SK-N-SH treated with all-trans-retinoic acid at 6 μM for 48 hours (cell line): ENCODE measurements at regions not wholly inside any gene's neighbourhood (a gene's known extent, or its start where the extent isn't known, plus 50 kb on each side); places are given as distances from the start of the nearest gene placed in this dataset.

Source experiments
- ATAC-seq: fragments of 200-7000 bp; cut with Tn5 transposase; 3 replicates; pipeline ENCODE4 v1.9.1; 2020; ENCODE audit warnings: mild to moderate bottlenecking, moderate library complexity
- ARNTL ChIP-seq: fragments of 450-650 bp; formaldehyde crosslinking; IDR thresholded peaks from 2 replicates; pipeline ENCODE4 v1.5.0; 2020; ENCODE audit warnings: low read depth, mild to moderate bottlenecking, moderate library complexity, borderline replicate concordance
- BACH2 ChIP-seq: fragments of 250-450 bp; sonication (Bioruptor Pico); IDR thresholded peaks from 2 replicates; pipeline ENCODE4 v1.9.0; 2021; ENCODE audit warnings: mild to moderate bottlenecking, borderline replicate concordance
- CREB5 ChIP-seq: fragments of 250-450 bp; sonication (Bioruptor Pico); IDR thresholded peaks from 2 replicates; pipeline ENCODE4 v1.5.1; 2020; ENCODE audit warnings: low read depth, mild to moderate bottlenecking, moderate library complexity
- CSDC2 ChIP-seq: fragments of 250-450 bp; sonication (Bioruptor Pico); IDR thresholded peaks from 2 replicates; pipeline ENCODE4 v1.5.0; 2020; ENCODE audit warnings: mild to moderate bottlenecking, moderate library complexity
- CSRNP3 ChIP-seq: fragments of 250-450 bp; sonication (Bioruptor Pico); IDR thresholded peaks from 2 replicates; pipeline ENCODE4 v1.5.1; 2021; ENCODE audit warnings: mild to moderate bottlenecking, moderate library complexity
- ESRRG ChIP-seq: fragments of 250-450 bp; sonication (Bioruptor Pico); IDR thresholded peaks from 2 replicates; pipeline ENCODE4 v1.6.1; 2021; ENCODE audit warnings: mild to moderate bottlenecking
- GLIS3 ChIP-seq: fragments of 250-450 bp; sonication (Bioruptor Pico); IDR thresholded peaks from 2 replicates; pipeline ENCODE4 v1.5.0; 2020; ENCODE audit warnings: mild to moderate bottlenecking, moderate library complexity
- ISL1 ChIP-seq: fragments of 250-450 bp; sonication (Bioruptor Pico); IDR thresholded peaks from 2 replicates; pipeline ENCODE4 v2.1.2; 2022; ENCODE audit warnings: mild to moderate bottlenecking, moderate library complexity
- OSR1 ChIP-seq: fragments of 250-450 bp; sonication (Bioruptor Pico); IDR thresholded peaks from 2 replicates; pipeline ENCODE4 v1.8.0; 2022; ENCODE audit warnings: moderate library complexity, mild to moderate bottlenecking, inconsistent platforms
- PATZ1 ChIP-seq: fragments of 250-450 bp; sonication (Bioruptor Pico); IDR thresholded peaks from 2 replicates; pipeline ENCODE4 v1.8.0; 2020; ENCODE audit warnings: mild to moderate bottlenecking, moderate library complexity, borderline replicate concordance
- POU6F1 ChIP-seq: fragments of 250-450 bp; sonication (Bioruptor Pico); IDR thresholded peaks from 2 replicates; pipeline ENCODE4 v1.8.0; 2021; ENCODE audit warnings: low read depth, mild to moderate bottlenecking, moderate library complexity, borderline replicate concordance
- RARB ChIP-seq: fragments of 250-450 bp; sonication (Bioruptor Pico); IDR thresholded peaks from 2 replicates; pipeline ENCODE4 v1.8.0; 2021; ENCODE audit warnings: mild to moderate bottlenecking, moderate library complexity
- SNAI2 ChIP-seq: fragments of 250-450 bp; sonication (Bioruptor Pico); IDR thresholded peaks from 2 replicates; pipeline ENCODE4 v1.5.0; 2020; ENCODE audit warnings: mild to moderate bottlenecking, moderate library complexity
- TCF4 ChIP-seq: fragments of 250-450 bp; sonication (Bioruptor Pico); IDR thresholded peaks from 2 replicates; pipeline ENCODE4 v1.8.0; 2021; ENCODE audit warnings: mild to moderate bottlenecking, moderate library complexity, borderline replicate concordance
- TSHZ2 ChIP-seq: fragments of 250-450 bp; sonication (Bioruptor Pico); IDR thresholded peaks from 2 replicates; pipeline ENCODE4 v1.5.0; 2020; ENCODE audit warnings: mild to moderate bottlenecking, moderate library complexity
- ZC3H10 ChIP-seq: fragments of 250-450 bp; sonication (Bioruptor Pico); IDR thresholded peaks from 2 replicates; pipeline ENCODE4 v1.5.1; 2021; ENCODE audit warnings: mild to moderate bottlenecking, moderate library complexity
- ZFP3 ChIP-seq: fragments of 250-450 bp; sonication (Bioruptor Pico); IDR thresholded peaks from 2 replicates; pipeline ENCODE4 v1.5.0; 2020; ENCODE audit warnings: mild to moderate bottlenecking, moderate library complexity
- ZFP30 ChIP-seq: fragments of 450-650 bp; formaldehyde crosslinking; IDR thresholded peaks from 2 replicates; pipeline ENCODE4 v1.5.0; 2022; ENCODE audit warnings: mild to moderate bottlenecking, moderate library complexity
- ZNF565 ChIP-seq: fragments of 450-650 bp; formaldehyde crosslinking; conservative IDR thresholded peaks from 2 replicates; pipeline ENCODE4 v1.5.0; 2020; ENCODE audit warnings: low read depth, mild to moderate bottlenecking, moderate library complexity
- ZNF70 ChIP-seq: fragments of 450-650 bp; formaldehyde crosslinking; IDR thresholded peaks from 2 replicates; pipeline ENCODE4 v1.5.0; 2020; ENCODE audit warnings: mild to moderate bottlenecking, moderate library complexity
- ZNF8 ChIP-seq: fragments of 450-650 bp; formaldehyde crosslinking; IDR thresholded peaks from 2 replicates; pipeline ENCODE4 v1.5.0; 2020; ENCODE audit warnings: mild to moderate bottlenecking, moderate library complexity

GRCh38 chr2:52314231-52314630, 1282.3 kb upstream of the NRXN1 start:
- ATAC-seq, result no peak
- TF ChIP-seq PATZ1 (CRISPR knock-in tag), result no peak
- no peak for TF ChIP-seq CREB5 (CRISPR knock-in tag)
- TF ChIP-seq ZNF70 (CRISPR knock-in tag), result no peak
- no peak for TF ChIP-seq ESRRG (CRISPR knock-in tag)
- no peak for TF ChIP-seq ISL1 (CRISPR knock-in tag)
- no peak for TF ChIP-seq TCF4 (CRISPR knock-in tag)

- no peak for ATAC-seq
- no peak for TF ChIP-seq OSR1
- no peak for TF ChIP-seq ISL1 (CRISPR knock-in tag)
- TF ChIP-seq SNAI2, result no peak
- TF ChIP-seq POU6F1, result no peak
- no peak for TF ChIP-seq ZC3H10 (CRISPR knock-in tag)
- TF ChIP-seq GLIS3, result no peak
- no peak for TF ChIP-seq ZNF565 (CRISPR knock-in tag)
- TF ChIP-seq ZFP3 (CRISPR knock-in tag), result no peak
- TF ChIP-seq RARB (CRISPR knock-in tag), result no peak
- no peak for TF ChIP-seq ARNTL (CRISPR knock-in tag)
- TF ChIP-seq CREB5 (CRISPR knock-in tag), result no peak
- no peak for TF ChIP-seq ESRRG (CRISPR knock-in tag)
- no peak for TF ChIP-seq PATZ1 (CRISPR knock-in tag)
- TF ChIP-seq CSRNP3 (CRISPR knock-in tag), result no peak
- TF ChIP-seq TSHZ2 (CRISPR knock-in tag), result no peak
- no peak for TF ChIP-seq CSDC2 (CRISPR knock-in tag)
- no peak for TF ChIP-seq BACH2
- TF ChIP-seq ZNF8 (CRISPR knock-in tag), result no peak
- no peak for TF ChIP-seq ZFP30 (CRISPR knock-in tag)
Measured at GRCh38 chr2:52312486-52312885, 1280.6 kb upstream of the NRXN1 start.
